Psoas muscle (tissue), 7 donors: ENCODE measurements at regions not wholly inside any gene's neighbourhood (a gene's known extent, or its start where the extent isn't known, plus 50 kb on each side); places are given as distances from the start of the nearest gene placed in this dataset.

ENCODE experiments used
- ATAC-seq, 4 donors: fragments of 200-7000 bp; cut with Tn5 transposase; one replicate each; pipeline ENCODE4 v1.9.1; 2020; ENCODE audit warnings: moderate library complexity in 3 of 4, mild to moderate bottlenecking in 2 of 4
- DNase-seq, 2 donors: peaks; one replicate each; pipeline ENCODE4 v3.0.0-alpha.2; 2020
- H3K27ac ChIP-seq: fragments of 200-600 bp; one replicate; pipeline ENCODE4 v1.8.0; 2022
- H3K27me3 ChIP-seq, 3 donors: fragments of 200-600 bp in 1 of 3; one replicate each; pipeline versions ENCODE4 v1.6.1 to v1.8.0; 2013 to 2022; ENCODE audit warnings: low read length in 2 of 3, mild to moderate bottlenecking in 2 of 3, moderate library complexity in 1 of 3; ENCODE audit not compliant: insufficient read depth in 3 of 3
- H3K36me3 ChIP-seq, 2 donors: fragments of 200-600 bp in 1 of 2; one replicate each; pipeline versions ENCODE4 v1.6.1 to v1.8.0; 2013 to 2022; ENCODE audit warnings: low read depth in 1 of 2, mild to moderate bottlenecking in 1 of 2, moderate library complexity in 1 of 2; ENCODE audit not compliant: insufficient read depth in 1 of 2
- H3K4me1 ChIP-seq: fragments of 200-600 bp; one replicate; pipeline ENCODE4 v1.8.0; 2022
- H3K4me3 ChIP-seq: fragments of 200-600 bp; one replicate; pipeline ENCODE4 v1.8.0; 2022; ENCODE audit warnings: mild to moderate bottlenecking
- H3K9me3 ChIP-seq: fragments of 200-600 bp; one replicate; pipeline ENCODE4 v1.8.0; 2022
- WGBS, 3 donors: extraction: QIAGEN DNeasy Blood & Tissue Kit; methylation state at CpG; one replicate each; pipeline versions ENCODE4 v1.1.6 to v1.1.7; 2013; 5-methylcytosine and 5-hydroxymethylcytosine counted together
- intact Hi-C, 2 donors: fragments of 100-400 bp; cut with DNase I; formaldehyde crosslinking; loops; one replicate each; pipeline versions ENCODE4 v1.11.0 to v1.14.2; 2022
- TF ChIP-seq, protein P1 (sequence below): fragments of 200-600 bp; IDR thresholded peaks from one replicate; pipeline ENCODE4 v1.8.0; 2022; ENCODE audit warnings: antibody characterized with exemption
- donor health status: healthy with polysubstance abuse.
- donor health status: DM: no; HTN: no; CAD: no; lungs with moderate emphysema.
- donor health status: Bipolar disorder and iron deficiency.
- donor health status: healthy.
- donor health status: DM: yes; HTN: yes; CAD: no.
- donor health status: DM: no; HTN: no; CAD: no.
- donor health status: DM: yes; HTN: yes; CAD: no.

GRCh38 chr4:119697887-119698393 lies 69.3 kb upstream of the PDE5A start:
- no peaks in the 10 kb centered on the region for H3K9me3 ChIP-seq
- no peak overlapping the region for H3K27ac ChIP-seq
- no peaks in the 10 kb centered on the region for H3K36me3 ChIP-seq
- no peak overlapping the region for H3K4me3 ChIP-seq
- intact Hi-C loops = loop anchor here in 1 of 2 donors (10.0 kb wide), 1 partner anchor 87 kb away; no protein-coding TSS in a partner anchor
- 81 to 87% (median 85%) methylated on average over 4 of the region's 4 CpGs for WGBS, 3 donors
- no peak for DNase-seq
- no peaks in the 10 kb centered on the region for H3K27me3 ChIP-seq
- TF ChIP-seq, protein P1, sequence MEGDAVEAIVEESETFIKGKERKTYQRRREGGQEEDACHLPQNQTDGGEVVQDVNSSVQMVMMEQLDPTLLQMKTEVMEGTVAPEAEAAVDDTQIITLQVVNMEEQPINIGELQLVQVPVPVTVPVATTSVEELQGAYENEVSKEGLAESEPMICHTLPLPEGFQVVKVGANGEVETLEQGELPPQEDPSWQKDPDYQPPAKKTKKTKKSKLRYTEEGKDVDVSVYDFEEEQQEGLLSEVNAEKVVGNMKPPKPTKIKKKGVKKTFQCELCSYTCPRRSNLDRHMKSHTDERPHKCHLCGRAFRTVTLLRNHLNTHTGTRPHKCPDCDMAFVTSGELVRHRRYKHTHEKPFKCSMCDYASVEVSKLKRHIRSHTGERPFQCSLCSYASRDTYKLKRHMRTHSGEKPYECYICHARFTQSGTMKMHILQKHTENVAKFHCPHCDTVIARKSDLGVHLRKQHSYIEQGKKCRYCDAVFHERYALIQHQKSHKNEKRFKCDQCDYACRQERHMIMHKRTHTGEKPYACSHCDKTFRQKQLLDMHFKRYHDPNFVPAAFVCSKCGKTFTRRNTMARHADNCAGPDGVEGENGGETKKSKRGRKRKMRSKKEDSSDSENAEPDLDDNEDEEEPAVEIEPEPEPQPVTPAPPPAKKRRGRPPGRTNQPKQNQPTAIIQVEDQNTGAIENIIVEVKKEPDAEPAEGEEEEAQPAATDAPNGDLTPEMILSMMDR = no peak
- H3K4me1 ChIP-seq = no peaks in the 10 kb centered on the region
- ATAC-seq = no peak

DNA sequence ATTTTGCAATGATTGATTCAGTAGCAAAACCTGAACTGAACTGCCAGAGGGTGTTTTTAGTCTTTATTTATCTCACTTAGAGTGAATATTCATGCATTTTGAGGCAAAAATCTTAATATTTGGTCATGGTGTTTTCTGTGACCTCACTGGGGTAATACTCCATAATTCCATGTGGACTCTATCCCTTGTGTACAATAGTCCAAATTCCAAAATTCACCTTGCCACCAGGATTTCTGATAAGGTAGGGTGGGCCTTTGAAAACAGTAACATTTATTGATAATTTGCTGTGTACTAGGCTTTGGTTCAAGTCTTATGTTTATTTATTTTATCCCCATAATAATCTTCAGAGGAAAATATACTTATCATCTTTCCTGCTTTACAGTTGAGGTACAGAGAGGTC lies 68.4 kb upstream of the PDE5A start:
- Histone ChIP-seq H3K4me1 (no peaks in the 10 kb centered on the region), H3K36me3 (no peaks in the 10 kb centered on the region), H3K27ac (no peak overlapping the region), H3K9me3 (no peaks in the 10 kb centered on the region), H3K4me3 (no peak overlapping the region), H3K27me3 (no peaks in the 10 kb centered on the region)
- DNase-seq (no peak), ATAC-seq (no peak)
- TF ChIP-seq, protein P1 = no peak
- intact Hi-C loops = loop anchor here in 1 of 2 donors (10.0 kb wide), 1 partner anchor 88 kb away; no protein-coding TSS in a partner anchor

DNA sequence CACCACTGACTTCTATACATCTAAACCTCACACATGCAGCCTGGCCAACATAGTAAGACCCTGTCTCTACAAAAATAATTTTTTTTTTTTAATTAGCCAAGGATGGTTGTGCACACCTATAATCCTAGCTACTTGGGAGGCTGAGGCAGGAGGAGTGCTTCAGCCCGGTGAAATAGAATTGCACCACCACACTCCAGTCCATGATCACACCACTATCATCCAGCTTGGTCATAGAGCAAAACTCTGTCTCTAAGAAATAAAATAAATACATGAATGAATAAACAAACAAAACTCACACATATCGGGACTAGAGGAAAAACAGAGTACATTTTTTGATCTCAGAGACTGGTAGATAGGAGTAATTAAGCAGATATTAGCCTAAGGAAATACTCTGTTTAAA lies 66.6 kb upstream of the PDE5A start:
- DNase-seq (no peak), ATAC-seq (no peak)
- H3K4me1 ChIP-seq = no peaks in the 10 kb centered on the region
- no peak overlapping the region for H3K27ac ChIP-seq
- no peak overlapping the region for H3K4me3 ChIP-seq
- no peaks in the 10 kb centered on the region for H3K27me3 ChIP-seq
- 92 to 96% (median 92%) methylated on average over 2 of the region's 2 CpGs for WGBS, 3 donors
- peaks cover 5% of the 10 kb centered on the region for H3K9me3 ChIP-seq
- TF ChIP-seq, protein P1 = no peak
- intact Hi-C loops = loop anchor here in 1 of 2 donors (10.0 kb wide), 1 partner anchor 90 kb away; no protein-coding TSS in a partner anchor
- no peaks in the 10 kb centered on the region for H3K36me3 ChIP-seq

- DNase-seq (no peak), ATAC-seq (no peak)
- no peak overlapping the region for H3K4me3 ChIP-seq
- H3K4me1 ChIP-seq = no peaks in the 10 kb centered on the region
- intact Hi-C loops = loop anchor here (5.0 to 10.0 kb wide), 2 partner anchors 92 to 359 kb away; no protein-coding TSS in a partner anchor
- TF ChIP-seq, protein P1 = no peak
- H3K27ac ChIP-seq = no peak overlapping the region
- H3K36me3 ChIP-seq = no peaks in the 10 kb centered on the region
- H3K27me3 ChIP-seq = no peaks in the 10 kb centered on the region
- H3K9me3 ChIP-seq = peaks cover 5% of the 10 kb centered on the region
Measured at GRCh38 chr4:119693126-119693525, 64.5 kb upstream of the PDE5A start.

- TF ChIP-seq, protein P1 = peak; percentile 40
- H3K27me3 ChIP-seq = no peaks in the 10 kb centered on the region
- intact Hi-C loops = loop anchor here (5.0 to 10.0 kb wide), 2 partner anchors 93 to 360 kb away; no protein-coding TSS in a partner anchor
- no peak overlapping the region for H3K27ac ChIP-seq
- H3K4me3 ChIP-seq = no peak overlapping the region
- no peaks in the 10 kb centered on the region for H3K4me1 ChIP-seq
- peaks cover 5% of the 10 kb centered on the region for H3K9me3 ChIP-seq
- DNase-seq (no peak), ATAC-seq (peak in 1 of 4 donors; percentile 50)
- H3K36me3 ChIP-seq = no peaks in the 10 kb centered on the region
- WGBS, 3 donors = 19 to 42% (median 24%) methylated on average over 1 of the region's 1 CpG
Measured at GRCh38 chr4:119692001-119692400, 63.4 kb upstream of the PDE5A start.
